Astrocyte (in vitro differentiated cells and primary cell): ENCODE measurements at regions not wholly inside any gene's neighbourhood (a gene's known extent, or its start where the extent isn't known, plus 50 kb on each side); places are given as distances from the start of the nearest gene placed in this dataset.

Source experiments
- DNase-seq: peaks from one replicate; pipeline ENCODE4 v3.0.0-alpha.2; 2010; ENCODE audit warnings: low read depth
- FAIRE-seq: peaks from 2 replicates; lab custom pipeline; 2011; peaks lifted over from hg19 to GRCh38; lab: Jason Lieb, UNC
- H2AFZ ChIP-seq: 2 replicates; pipeline ENCODE4 v1.6.0; 2012; ENCODE audit warnings: low read depth, low read length, inconsistent platforms
- H3K27ac ChIP-seq: 2 replicates; pipeline ENCODE4 v1.5.1; 2011; ENCODE audit warnings: low read depth, low read length, inconsistent platforms
- H3K27me3 ChIP-seq: 2 replicates; pipeline ENCODE4 v1.6.0; 2011; ENCODE audit warnings: low read length, inconsistent platforms; ENCODE audit not compliant: insufficient read depth
- H3K36me3 ChIP-seq: 2 replicates; pipeline ENCODE4 v1.5.1; 2011; ENCODE audit warnings: low read length, inconsistent platforms; ENCODE audit not compliant: insufficient read depth
- H3K4me1 ChIP-seq: 2 replicates; pipeline ENCODE4 v1.5.1; 2011; ENCODE audit warnings: low read length, inconsistent platforms; ENCODE audit not compliant: insufficient read depth
- H3K4me2 ChIP-seq: 2 replicates; pipeline ENCODE4 v1.6.0; 2012; ENCODE audit warnings: low read length, inconsistent platforms
- H3K4me3 ChIP-seq: 2 replicates; pipeline ENCODE4 v1.5.1; 2011; ENCODE audit warnings: low read depth, mild to moderate bottlenecking, low read length, inconsistent platforms; ENCODE audit not compliant: insufficient read depth
- H3K79me2 ChIP-seq: 2 replicates; pipeline ENCODE4 v1.6.0; 2012; ENCODE audit warnings: mild to moderate bottlenecking, low read length, inconsistent platforms; ENCODE audit not compliant: insufficient read depth
- H3K9ac ChIP-seq: 2 replicates; pipeline ENCODE4 v1.6.0; 2012; ENCODE audit warnings: mild to moderate bottlenecking, low read length, inconsistent platforms
- H3K9me3 ChIP-seq: 2 replicates; pipeline ENCODE4 v1.5.1; 2012; ENCODE audit warnings: low read depth, mild to moderate bottlenecking, low read length, inconsistent platforms; ENCODE audit not compliant: insufficient read depth
- H4K20me1 ChIP-seq: 2 replicates; pipeline ENCODE4 v1.6.0; 2012; ENCODE audit warnings: low read length, inconsistent platforms; ENCODE audit not compliant: insufficient read depth
- H3K27ac Mint-ChIP-seq: one replicate; pipeline ENCODE4 v1.8.0; 2021; ENCODE audit warnings: mild to moderate bottlenecking, mixed read lengths; ENCODE audit not compliant: unreplicated experiment
- H3K27me3 Mint-ChIP-seq: one replicate; pipeline ENCODE4 v1.8.0; 2021; ENCODE audit warnings: low read depth, mixed read lengths; ENCODE audit not compliant: unreplicated experiment
- H3K36me3 Mint-ChIP-seq: one replicate; pipeline ENCODE4 v1.8.0; 2021; ENCODE audit warnings: low read depth, mixed read lengths; ENCODE audit not compliant: unreplicated experiment
- H3K4me1 Mint-ChIP-seq: one replicate; pipeline ENCODE4 v1.8.0; 2021; ENCODE audit warnings: low read depth, mixed read lengths; ENCODE audit not compliant: unreplicated experiment
- H3K4me3 Mint-ChIP-seq: one replicate; pipeline ENCODE4 v1.8.0; 2021; ENCODE audit warnings: mild to moderate bottlenecking, moderate library complexity, mixed read lengths; ENCODE audit not compliant: unreplicated experiment
- H3K9me3 Mint-ChIP-seq: one replicate; pipeline ENCODE4 v1.8.0; 2021; ENCODE audit warnings: mild to moderate bottlenecking, mixed read lengths; ENCODE audit not compliant: unreplicated experiment
- EZH2 ChIP-seq: IDR thresholded peaks from 2 replicates; pipeline ENCODE4 v1.6.1; 2012; ENCODE audit warnings: mild to moderate bottlenecking, low read length, inconsistent platforms; ENCODE audit not compliant: insufficient read depth
- TF ChIP-seq, protein P1 (sequence below): IDR thresholded peaks from 2 replicates; pipeline ENCODE4 v1.5.1; 2011; ENCODE audit warnings: low read depth, mild to moderate bottlenecking, inconsistent platforms, low read length, moderate library complexity; ENCODE audit not compliant: insufficient read depth

DNA sequence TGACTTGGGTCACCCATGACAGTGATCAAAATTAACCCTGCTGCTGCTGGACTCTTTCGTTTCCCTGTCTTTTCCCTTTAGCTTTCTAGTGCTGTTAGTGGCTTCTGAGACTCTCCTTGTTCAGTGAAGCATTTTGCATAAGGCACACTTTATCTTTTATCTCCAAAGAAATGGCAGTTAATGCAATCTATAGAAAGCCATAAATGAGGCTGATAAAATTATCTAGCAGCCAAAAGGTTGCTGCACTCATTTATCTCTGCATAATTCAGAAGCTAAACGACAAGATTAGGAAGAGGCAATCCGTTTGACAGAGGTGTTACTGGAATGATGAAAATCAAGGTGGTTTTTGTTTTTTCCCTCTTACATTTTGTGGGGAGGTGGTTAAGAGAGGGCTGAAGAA, 1109.5 kb upstream of the EEF2KMT start:
- H3K27ac Mint-ChIP-seq: no peak overlapping the region
- DNase-seq (no peak), FAIRE-seq (no peak)
- H3K4me1 ChIP-seq: no peaks in the 10 kb centered on the region
- H3K4me3 ChIP-seq: no peak overlapping the region
- no peak overlapping the region for H3K27ac ChIP-seq
- H3K9ac ChIP-seq: no peak overlapping the region
- H3K36me3 Mint-ChIP-seq: no peaks in the 10 kb centered on the region
- H3K36me3 ChIP-seq: no peaks in the 10 kb centered on the region
- no peaks in the 10 kb centered on the region for H3K4me1 Mint-ChIP-seq
- H3K9me3 Mint-ChIP-seq: no peaks in the 10 kb centered on the region
- H4K20me1 ChIP-seq: no peaks in the 10 kb centered on the region
- H3K4me2 ChIP-seq: no peak overlapping the region
- TF ChIP-seq, protein P1, sequence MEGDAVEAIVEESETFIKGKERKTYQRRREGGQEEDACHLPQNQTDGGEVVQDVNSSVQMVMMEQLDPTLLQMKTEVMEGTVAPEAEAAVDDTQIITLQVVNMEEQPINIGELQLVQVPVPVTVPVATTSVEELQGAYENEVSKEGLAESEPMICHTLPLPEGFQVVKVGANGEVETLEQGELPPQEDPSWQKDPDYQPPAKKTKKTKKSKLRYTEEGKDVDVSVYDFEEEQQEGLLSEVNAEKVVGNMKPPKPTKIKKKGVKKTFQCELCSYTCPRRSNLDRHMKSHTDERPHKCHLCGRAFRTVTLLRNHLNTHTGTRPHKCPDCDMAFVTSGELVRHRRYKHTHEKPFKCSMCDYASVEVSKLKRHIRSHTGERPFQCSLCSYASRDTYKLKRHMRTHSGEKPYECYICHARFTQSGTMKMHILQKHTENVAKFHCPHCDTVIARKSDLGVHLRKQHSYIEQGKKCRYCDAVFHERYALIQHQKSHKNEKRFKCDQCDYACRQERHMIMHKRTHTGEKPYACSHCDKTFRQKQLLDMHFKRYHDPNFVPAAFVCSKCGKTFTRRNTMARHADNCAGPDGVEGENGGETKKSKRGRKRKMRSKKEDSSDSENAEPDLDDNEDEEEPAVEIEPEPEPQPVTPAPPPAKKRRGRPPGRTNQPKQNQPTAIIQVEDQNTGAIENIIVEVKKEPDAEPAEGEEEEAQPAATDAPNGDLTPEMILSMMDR: no peak
- TF ChIP-seq EZH2: no peak
- no peaks in the 10 kb centered on the region for H3K27me3 ChIP-seq
- no peak overlapping the region for H2AFZ ChIP-seq
- no peaks in the 10 kb centered on the region for H3K79me2 ChIP-seq
- H3K9me3 ChIP-seq: no peaks in the 10 kb centered on the region
- no peaks in the 10 kb centered on the region for H3K27me3 Mint-ChIP-seq
- H3K4me3 Mint-ChIP-seq: no peak overlapping the region

DNA sequence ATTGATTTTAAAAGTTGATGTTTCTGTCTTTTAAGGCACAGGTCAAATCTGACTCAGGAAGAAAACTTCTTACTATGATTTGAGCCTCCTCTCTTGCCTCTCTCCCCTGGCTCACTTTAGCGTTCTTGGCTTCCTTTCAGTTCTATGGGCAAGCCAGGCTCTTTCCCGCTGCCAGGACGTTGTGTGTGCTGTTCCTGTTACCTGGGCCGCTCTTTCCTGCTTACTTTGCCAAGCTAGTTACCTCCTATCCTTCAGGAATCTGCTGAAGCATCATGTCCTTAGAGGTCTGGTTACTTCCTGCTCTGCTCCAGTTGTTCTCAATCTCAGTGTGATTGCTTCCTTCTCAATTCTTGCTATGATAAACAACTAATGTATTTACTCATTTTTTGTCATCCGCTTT, 1108.5 kb upstream of the EEF2KMT start:
- Histone ChIP-seq H3K36me3 (no peaks in the 10 kb centered on the region), H4K20me1 (no peaks in the 10 kb centered on the region), H3K27ac (no peak overlapping the region), H2AFZ (no peak overlapping the region), H3K9me3 (no peaks in the 10 kb centered on the region), H3K9ac (no peak overlapping the region), H3K4me2 (no peak overlapping the region), H3K79me2 (no peaks in the 10 kb centered on the region), H3K4me1 (no peaks in the 10 kb centered on the region), H3K27me3 (no peaks in the 10 kb centered on the region), H3K4me3 (no peak overlapping the region)
- Mint-ChIP-seq H3K4me1 (no peaks in the 10 kb centered on the region), H3K36me3 (no peaks in the 10 kb centered on the region), H3K9me3 (no peaks in the 10 kb centered on the region), H3K4me3 (no peak overlapping the region), H3K27me3 (no peaks in the 10 kb centered on the region), H3K27ac (no peak overlapping the region)
- TF ChIP-seq, protein P1: no peak
- no peak for TF ChIP-seq EZH2
- no peak for DNase-seq
- FAIRE-seq: no peak

DNA sequence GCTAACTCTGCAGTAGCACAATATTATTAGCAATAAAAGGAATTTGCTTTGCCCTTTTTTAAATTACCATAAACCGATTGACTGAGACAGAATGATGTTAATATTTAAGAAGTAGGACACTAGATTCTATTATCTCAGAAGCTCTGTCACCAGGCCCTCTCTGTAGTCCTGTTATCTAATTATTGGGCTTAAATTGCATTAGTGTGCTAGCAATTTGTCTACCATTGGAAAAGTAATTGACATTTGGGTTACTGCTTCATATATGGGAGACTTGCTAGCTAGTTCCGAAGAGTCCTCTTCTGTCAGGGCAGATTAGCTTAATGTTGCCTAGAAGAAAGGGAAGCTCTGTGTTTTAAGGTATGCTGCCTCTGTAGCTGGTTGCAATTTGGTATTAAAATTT, 1107.3 kb upstream of the EEF2KMT start:
- Mint-ChIP-seq H3K4me1 (no peaks in the 10 kb centered on the region), H3K36me3 (no peaks in the 10 kb centered on the region), H3K9me3 (no peaks in the 10 kb centered on the region), H3K27ac (no peak overlapping the region), H3K27me3 (no peaks in the 10 kb centered on the region), H3K4me3 (no peak overlapping the region)
- no peak for FAIRE-seq
- no peaks in the 10 kb centered on the region for H3K9me3 ChIP-seq
- TF ChIP-seq, protein P1: no peak
- no peak for TF ChIP-seq EZH2
- H2AFZ ChIP-seq: no peak overlapping the region
- no peaks in the 10 kb centered on the region for H3K36me3 ChIP-seq
- H3K9ac ChIP-seq: no peak overlapping the region
- no peaks in the 10 kb centered on the region for H3K4me1 ChIP-seq
- H3K79me2 ChIP-seq: no peaks in the 10 kb centered on the region
- H3K27me3 ChIP-seq: no peaks in the 10 kb centered on the region
- no peaks in the 10 kb centered on the region for H4K20me1 ChIP-seq
- no peak overlapping the region for H3K4me3 ChIP-seq
- no peak overlapping the region for H3K27ac ChIP-seq
- no peak overlapping the region for H3K4me2 ChIP-seq
- DNase-seq: no peak
